CD4-positive, alpha-beta T cell treated with Interleukin-1 beta for 1 hour (primary cell): ENCODE measurements at regions not wholly inside any gene's neighbourhood (a gene's known extent, or its start where the extent isn't known, plus 50 kb on each side); places are given as distances from the start of the nearest gene placed in this dataset.

Experiments
- DNase-seq, 2 donors: peaks; one replicate each; pipeline ENCODE4 v3.0.0-alpha.2; 2020 to 2022

- DNase-seq = no peak
Measured at GRCh38 chr20:19807946-19808330, 49.9 kb downstream of the RIN2 start.

DNA sequence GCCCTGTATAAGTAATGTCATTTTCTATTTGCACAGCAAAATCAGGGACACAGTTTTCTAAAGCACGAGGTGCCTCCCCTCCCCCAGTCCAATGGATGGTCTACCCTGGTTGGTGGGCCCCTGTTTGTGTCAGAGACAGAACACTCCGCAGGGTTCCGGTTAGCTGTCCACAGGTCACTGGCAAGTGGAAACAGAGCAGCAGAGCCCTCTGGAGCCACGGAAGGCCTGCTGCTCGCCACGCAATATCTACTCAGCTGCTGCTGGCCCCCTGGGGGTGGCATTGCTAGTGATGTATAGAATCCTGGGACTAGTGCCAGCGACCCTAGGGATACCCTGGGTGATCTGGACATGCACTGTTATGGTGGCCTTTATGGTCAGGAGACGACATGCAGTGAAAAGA lies 50.4 kb downstream of the RIN2 start:
- no peak for DNase-seq

GRCh38 chr20:19809505-19809904 lies 51.4 kb downstream of the RIN2 start:
- DNase-seq = no peak

GRCh38 chr20:19811231-19811630 lies 53.2 kb downstream of the RIN2 start:
- DNase-seq = no peak

- DNase-seq = no peak
Measured at GRCh38 chr20:19812056-19812455, 54.0 kb downstream of the RIN2 start.

- DNase-seq = no peak
Measured at GRCh38 chr20:19812696-19813095, 54.6 kb downstream of the RIN2 start.

DNA sequence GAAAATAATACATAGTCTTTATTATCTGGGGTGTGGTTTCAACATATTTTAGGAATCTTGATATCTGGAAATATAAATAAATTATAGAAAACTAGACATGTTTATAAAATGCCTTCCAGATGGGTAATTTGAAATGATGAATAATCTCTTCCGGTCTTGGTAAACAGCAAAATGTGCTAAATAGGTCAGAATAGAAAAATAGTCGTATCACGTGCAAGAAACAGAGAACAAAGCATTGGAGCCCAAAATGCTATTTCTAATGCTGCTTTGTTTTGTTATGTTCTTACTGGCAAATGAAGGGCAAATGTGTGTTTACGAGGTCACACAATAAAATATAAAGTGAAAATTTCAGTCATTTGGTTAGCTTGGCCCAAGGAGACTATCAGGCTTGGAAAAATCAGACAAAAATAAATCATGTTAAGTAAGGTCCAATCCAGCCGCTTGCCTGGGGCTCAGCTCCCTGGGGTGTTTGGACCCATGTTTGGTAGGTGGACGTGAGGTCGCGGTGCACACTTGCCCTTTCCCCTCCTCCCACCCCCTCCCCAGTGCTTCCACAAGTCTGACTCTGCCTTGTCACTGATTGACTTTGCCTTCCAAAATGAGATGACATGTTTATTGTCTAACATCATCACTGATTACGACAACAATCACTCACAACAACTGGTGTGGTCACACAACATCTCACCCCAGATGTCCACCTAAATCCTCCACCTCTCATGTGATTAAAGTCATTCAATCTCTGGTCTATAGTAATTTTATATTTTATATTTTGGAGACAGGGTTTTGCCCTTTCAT lies 56.0 kb downstream of the RIN2 start:
- DNase-seq = no peak

- peak in 1 of 2 donors; percentile 40 for DNase-seq
Measured at GRCh38 chr20:19815553-19815991, 57.5 kb downstream of the RIN2 start.

GRCh38 chr20:19816386-19816785 lies 58.3 kb downstream of the RIN2 start:
- DNase-seq = no peak

DNA sequence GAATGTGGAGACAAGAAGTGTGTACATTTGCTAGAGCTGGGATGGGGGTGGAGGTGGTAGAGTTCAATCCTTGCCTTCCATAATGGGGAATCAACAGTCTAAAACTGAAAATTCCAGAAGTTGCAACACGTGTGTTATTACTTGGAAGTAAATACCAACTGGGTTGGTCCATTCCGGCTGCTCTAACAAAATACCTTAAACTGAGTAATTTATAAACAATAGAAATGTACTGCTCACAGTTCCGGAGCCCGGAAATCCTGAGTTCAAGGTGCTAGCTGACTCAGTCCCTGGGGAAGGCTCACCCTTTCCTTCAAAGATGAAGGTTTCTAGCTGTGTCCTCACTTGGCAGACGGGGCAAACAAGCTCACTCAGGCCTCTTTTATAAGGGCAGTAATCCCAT lies 59.0 kb downstream of the RIN2 start:
- no peak for DNase-seq

DNA sequence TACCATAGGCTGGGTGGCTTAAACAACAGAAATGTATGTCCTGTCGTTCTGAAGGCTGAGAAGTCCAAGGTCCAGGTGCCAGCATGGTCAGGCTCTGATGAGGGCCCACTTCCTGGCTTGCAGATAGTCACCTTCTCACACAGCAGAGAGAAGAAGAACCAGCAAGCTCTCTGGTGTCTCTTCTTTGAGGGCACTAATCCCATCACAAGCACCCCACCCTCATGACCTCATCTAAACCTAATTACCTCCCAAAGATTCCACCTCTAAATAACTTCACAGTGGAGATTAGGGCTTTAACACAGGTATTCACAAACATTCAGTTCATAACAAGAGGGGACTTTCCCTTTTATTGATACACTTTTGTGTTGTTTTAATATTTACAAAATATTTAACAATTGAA lies 61.1 kb downstream of the RIN2 start:
- DNase-seq = no peak

- DNase-seq = no peak
Measured at GRCh38 chr20:19820555-19821211, 62.6 kb downstream of the RIN2 start.

DNA sequence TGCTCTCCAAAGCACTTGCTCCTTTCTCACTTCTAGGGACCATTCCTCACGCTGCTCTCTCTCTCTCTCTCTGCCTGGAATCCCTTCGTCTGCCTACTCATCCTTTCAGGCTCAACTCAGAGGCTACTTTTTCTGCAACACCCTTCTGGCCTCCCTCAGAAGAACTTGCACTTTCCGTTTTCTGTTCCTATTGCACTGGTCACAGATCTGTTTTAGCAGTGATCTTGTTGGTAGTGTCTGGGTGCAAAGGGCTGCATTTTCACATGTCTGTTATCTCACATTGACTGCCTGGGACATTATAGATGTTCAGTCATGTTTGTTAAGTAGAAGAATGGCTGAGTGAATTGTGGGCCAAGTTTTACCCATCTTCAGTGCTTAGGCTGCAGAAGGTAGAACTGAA lies 63.5 kb downstream of the RIN2 start:
- DNase-seq = no peak

DNA sequence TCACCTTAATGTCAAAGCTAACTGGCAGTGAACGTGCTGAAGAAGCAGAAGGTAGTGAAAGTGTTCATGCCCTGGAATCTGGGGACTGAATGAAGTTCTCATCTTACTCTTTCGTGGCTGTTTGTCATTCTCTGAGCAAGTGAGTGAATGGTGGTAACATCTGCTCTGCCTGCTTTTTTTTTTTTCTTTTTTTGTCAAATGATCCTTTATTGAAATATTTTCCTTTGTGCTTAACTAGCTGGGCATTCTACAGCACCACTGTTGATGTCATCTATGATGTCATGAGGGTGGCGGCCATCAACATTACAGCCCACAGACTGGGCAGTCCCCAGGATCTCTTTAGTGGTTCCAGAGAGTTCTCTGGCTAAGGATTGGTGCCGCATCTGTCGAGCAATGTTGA lies 65.2 kb downstream of the RIN2 start:
- no peak for DNase-seq

DNA sequence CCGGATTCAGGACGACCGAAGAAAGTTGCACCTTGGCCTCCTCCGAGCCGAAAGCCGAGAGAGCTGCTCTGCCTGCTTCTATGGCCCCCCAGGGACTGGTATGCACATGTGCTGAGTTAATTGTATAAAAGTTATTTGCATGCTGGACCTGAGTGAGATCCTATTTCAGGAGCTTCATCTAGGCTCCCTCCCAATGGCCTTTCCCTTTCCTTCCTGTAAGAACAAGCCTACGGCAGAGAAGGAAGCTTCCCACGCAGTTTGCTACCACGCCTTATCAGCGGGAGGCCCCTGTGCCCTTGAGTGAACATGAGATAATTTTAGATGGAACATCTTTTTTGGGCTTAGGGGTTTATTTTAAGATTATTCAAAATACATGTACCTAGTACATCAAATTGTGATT lies 65.9 kb downstream of the RIN2 start:
- no peak for DNase-seq

GRCh38 chr20:19824861-19825260 lies 66.8 kb downstream of the RIN2 start:
- DNase-seq = no peak

GRCh38 chr20:19826179-19826914 lies 68.3 kb downstream of the RIN2 start:
- DNase-seq = no peak

DNA sequence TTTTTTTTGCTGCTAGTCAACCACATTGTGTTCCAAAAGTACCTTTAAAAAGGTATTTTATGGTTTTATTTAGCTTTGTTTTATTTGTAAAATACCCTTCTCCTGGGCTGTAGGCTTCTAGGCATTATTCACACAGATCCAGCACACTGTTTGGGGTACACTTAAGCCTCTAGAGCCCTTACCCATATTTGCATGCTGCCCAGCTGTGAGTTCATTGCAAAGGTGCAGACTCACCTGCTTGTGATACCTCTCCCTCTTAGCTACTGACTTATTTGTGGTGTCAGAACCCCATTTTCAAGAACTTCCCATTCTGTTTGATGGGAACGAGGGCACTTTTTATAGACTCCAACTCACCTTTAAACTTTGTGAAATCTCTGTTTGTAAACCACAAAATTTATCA lies 69.8 kb downstream of the RIN2 start:
- no peak for DNase-seq

DNA sequence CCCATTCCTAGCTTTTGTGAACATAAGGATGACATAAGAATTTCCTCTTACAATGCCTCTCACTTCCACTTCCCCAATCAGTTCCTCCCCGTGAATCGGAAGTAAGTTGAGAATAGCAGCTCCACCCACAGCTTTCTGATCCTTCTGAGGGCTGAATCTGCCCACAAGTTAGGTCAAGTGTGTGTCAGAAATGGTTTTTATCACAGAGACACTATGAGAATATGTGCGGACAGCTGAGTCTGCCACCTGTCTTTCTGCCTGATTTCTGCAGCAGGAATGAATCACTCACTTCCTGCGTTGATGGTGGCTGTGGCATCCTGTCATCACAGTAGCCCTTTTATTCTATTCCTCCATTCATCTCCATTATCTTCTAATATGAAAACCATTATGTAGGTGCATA lies 70.2 kb downstream of the RIN2 start:
- peak; percentile 15 to 63 for DNase-seq

GRCh38 chr20:19830211-19830785 lies 72.2 kb downstream of the RIN2 start:
- no peak for DNase-seq

- DNase-seq = no peak
Measured at GRCh38 chr20:19832875-19833274, 74.8 kb downstream of the RIN2 start.

DNA sequence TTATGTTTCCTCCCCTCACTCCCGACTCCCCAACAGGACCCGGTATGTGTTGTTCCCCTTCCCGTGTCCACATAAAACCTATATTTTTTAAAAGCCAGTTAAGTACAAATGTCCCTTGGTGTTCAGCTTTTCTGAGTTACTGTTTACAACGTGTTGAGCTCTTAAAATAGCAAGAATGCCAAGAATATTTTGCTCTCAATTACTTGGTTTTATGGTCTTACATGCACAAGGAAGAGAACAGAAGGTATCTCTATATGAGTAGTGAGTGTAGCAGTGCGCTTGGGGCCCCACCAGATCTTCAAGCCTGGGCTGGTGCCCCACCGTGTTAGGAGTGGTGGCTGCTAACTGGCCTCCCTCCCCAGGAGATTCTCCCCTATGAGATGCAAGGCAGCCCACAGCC lies 75.3 kb downstream of the RIN2 start:
- no peak for DNase-seq

- DNase-seq = no peak
Measured at GRCh38 chr20:19834287-19834686, 76.2 kb downstream of the RIN2 start.

DNA sequence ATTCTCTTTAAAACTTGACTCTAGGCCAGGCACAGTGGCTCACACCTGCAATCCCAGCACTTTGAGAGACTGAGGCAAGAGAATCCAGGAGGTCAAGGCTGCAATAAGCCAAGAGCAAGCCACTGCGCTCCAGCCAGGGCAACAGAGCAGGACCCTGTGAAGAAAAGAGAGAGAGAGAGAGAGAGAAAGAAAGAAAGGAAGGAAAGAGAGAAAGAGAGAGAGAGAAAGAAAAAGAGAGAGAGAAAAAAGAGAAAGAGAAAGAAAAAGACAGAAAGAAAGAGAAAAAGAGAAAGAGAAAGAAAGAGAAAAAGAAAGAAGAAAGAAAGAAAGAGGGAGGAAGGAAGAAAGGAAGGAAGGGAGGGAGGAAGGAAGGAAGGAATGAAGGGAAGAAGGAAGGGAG lies 76.7 kb downstream of the RIN2 start:
- no peak for DNase-seq
